ENCODE measurements at regions not wholly inside any gene's neighbourhood (a gene's known extent, or its start where the extent isn't known, plus 50 kb on each side); places are given as distances from the start of the nearest gene placed in this dataset.

DNA sequence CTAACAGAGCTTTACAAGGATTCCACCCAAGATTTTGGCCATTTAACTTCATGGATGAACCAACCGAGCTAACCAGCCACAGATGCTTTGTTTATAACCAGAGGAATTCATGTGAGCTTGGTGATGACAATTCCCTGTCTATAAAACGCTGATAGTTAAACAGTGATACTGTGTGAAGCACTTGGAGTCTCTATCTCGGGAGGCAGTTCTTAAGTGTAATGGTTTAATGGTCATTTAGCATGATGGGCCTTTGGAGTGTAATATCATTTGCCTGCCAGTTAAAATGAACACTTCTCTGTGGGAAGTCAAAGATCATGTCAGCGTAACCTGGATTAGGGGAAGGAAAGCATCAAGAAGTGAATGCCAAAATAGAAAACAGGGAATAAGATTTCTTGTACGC, 368.6 kb upstream of the THRB start:
- Mint-ChIP-seq H3K4me1 (no peaks in the 10 kb centered on the region), H3K27me3 (ENCODE audit: low read depth in 3 of 3) (peaks cover 0 to 5% (median 1%) of the 10 kb centered on the region in 3 donors), H3K9me3 (peaks cover 2 to 9% (median 6%) of the 10 kb centered on the region in 7 donors), H3K4me3 (no peak overlapping the region), H3K27ac (no peak overlapping the region), H3K36me3 (no peaks in the 10 kb centered on the region)
- DNase-seq: no peak
- WGBS (ENCODE audit: insufficient coverage): 81% methylated on average over 3 of the region's 5 CpGs
- H4K20me1 ChIP-seq (ENCODE audit: insufficient read depth, low read length): no peaks in the 10 kb centered on the region
- H3K4me1 ChIP-seq (ENCODE audit: control insufficient read depth in 1 of 2, insufficient read depth in 2 of 2, low read length in 2 of 2): no peaks in the 10 kb centered on the region
- H3K4me2 ChIP-seq (replicated peaks; ENCODE audit: extremely low read depth, low read length, poor library complexity, severe bottlenecking): no peak overlapping the region
- H3K9ac ChIP-seq (ENCODE audit: insufficient read depth, low read length, poor library complexity, severe bottlenecking): no peak overlapping the region
- H3K36me3 ChIP-seq (replicated peaks in 1 of 2; ENCODE audit: control insufficient read depth in 1 of 2, insufficient read depth in 2 of 2, low read length in 2 of 2): no peaks in the 10 kb centered on the region
- no peaks in the 10 kb centered on the region for H3K27me3 ChIP-seq (ENCODE audit: control insufficient read depth in 2 of 2, insufficient read depth in 2 of 2, low read length in 2 of 2)
- TF ChIP-seq, protein P1, sequence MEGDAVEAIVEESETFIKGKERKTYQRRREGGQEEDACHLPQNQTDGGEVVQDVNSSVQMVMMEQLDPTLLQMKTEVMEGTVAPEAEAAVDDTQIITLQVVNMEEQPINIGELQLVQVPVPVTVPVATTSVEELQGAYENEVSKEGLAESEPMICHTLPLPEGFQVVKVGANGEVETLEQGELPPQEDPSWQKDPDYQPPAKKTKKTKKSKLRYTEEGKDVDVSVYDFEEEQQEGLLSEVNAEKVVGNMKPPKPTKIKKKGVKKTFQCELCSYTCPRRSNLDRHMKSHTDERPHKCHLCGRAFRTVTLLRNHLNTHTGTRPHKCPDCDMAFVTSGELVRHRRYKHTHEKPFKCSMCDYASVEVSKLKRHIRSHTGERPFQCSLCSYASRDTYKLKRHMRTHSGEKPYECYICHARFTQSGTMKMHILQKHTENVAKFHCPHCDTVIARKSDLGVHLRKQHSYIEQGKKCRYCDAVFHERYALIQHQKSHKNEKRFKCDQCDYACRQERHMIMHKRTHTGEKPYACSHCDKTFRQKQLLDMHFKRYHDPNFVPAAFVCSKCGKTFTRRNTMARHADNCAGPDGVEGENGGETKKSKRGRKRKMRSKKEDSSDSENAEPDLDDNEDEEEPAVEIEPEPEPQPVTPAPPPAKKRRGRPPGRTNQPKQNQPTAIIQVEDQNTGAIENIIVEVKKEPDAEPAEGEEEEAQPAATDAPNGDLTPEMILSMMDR (IDR thresholded peaks at IDR 0.05): no peak
- H3K27ac ChIP-seq (ENCODE audit: low read depth in 1 of 2, low read length in 2 of 2): no peak overlapping the region
- no peak overlapping the region for H3K4me3 ChIP-seq (replicated peaks in 1 of 3; ENCODE audit: low read depth in 2 of 3, low read length in 3 of 3)
- no peak overlapping the region for H2AFZ ChIP-seq (ENCODE audit: insufficient read depth, low read depth, low read length, poor library complexity, severe bottlenecking)
- intact Hi-C loops (cut with micrococcal nuclease): no loop called here
- H3K9me3 ChIP-seq (replicated peaks in 1 of 2; ENCODE audit: control insufficient read depth in 1 of 2, insufficient read depth in 1 of 2, low read length in 2 of 2): peaks cover 0 to 10% of the 10 kb centered on the region in 2 donors
- H3K79me2 ChIP-seq (ENCODE audit: insufficient read depth, low read length): no peaks in the 10 kb centered on the region

DNA sequence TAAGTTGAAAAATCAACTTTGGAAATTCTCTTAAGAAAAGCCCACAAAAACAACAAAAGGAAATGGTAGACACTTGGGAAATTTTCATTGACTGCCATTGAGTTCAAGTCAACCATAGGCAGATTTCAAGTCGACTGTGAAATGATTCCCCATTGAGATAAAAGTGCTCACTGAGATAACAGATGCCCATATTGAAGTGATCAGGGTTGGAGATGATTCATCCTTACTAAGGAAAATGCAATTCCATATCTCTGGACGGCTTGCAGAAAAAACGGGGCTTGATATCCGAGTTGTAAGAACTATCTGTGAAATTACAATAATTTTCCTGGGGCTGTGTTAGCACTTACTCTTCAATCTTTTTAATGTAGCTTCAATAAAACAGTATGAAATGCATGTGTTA, 373.1 kb upstream of the THRB start:
- Mint-ChIP-seq H3K27ac (no peak overlapping the region), H3K9me3 (peaks cover 2 to 12% (median 6%) of the 10 kb centered on the region in 7 donors), H3K36me3 (no peaks in the 10 kb centered on the region), H3K4me3 (no peak overlapping the region), H3K4me1 (no peaks in the 10 kb centered on the region), H3K27me3 (ENCODE audit: low read depth in 3 of 3) (peaks cover 1 to 5% (median 1%) of the 10 kb centered on the region in 3 donors)
- H3K79me2 ChIP-seq (ENCODE audit: insufficient read depth, low read length): no peaks in the 10 kb centered on the region
- no peak overlapping the region for H3K4me3 ChIP-seq (replicated peaks in 1 of 3; ENCODE audit: low read depth in 2 of 3, low read length in 3 of 3)
- no peaks in the 10 kb centered on the region for H3K36me3 ChIP-seq (replicated peaks in 1 of 2; ENCODE audit: control insufficient read depth in 1 of 2, insufficient read depth in 2 of 2, low read length in 2 of 2)
- no peak overlapping the region for H3K9ac ChIP-seq (ENCODE audit: insufficient read depth, low read length, poor library complexity, severe bottlenecking)
- DNase-seq: no peak
- H3K4me1 ChIP-seq (ENCODE audit: control insufficient read depth in 1 of 2, insufficient read depth in 2 of 2, low read length in 2 of 2): no peaks in the 10 kb centered on the region
- peaks cover 0 to 10% of the 10 kb centered on the region in 2 donors for H3K9me3 ChIP-seq (replicated peaks in 1 of 2; ENCODE audit: control insufficient read depth in 1 of 2, insufficient read depth in 1 of 2, low read length in 2 of 2)
- H2AFZ ChIP-seq (ENCODE audit: insufficient read depth, low read depth, low read length, poor library complexity, severe bottlenecking): no peak overlapping the region
- H3K27me3 ChIP-seq (ENCODE audit: control insufficient read depth in 2 of 2, insufficient read depth in 2 of 2, low read length in 2 of 2): no peaks in the 10 kb centered on the region
- H3K27ac ChIP-seq (ENCODE audit: low read depth in 1 of 2, low read length in 2 of 2): no peak overlapping the region
- WGBS (ENCODE audit: insufficient coverage): no CpG with 5 or more reads among the region's 4 CpGs
- no peak overlapping the region for H3K4me2 ChIP-seq (replicated peaks; ENCODE audit: extremely low read depth, low read length, poor library complexity, severe bottlenecking)
- intact Hi-C loops (cut with micrococcal nuclease): no loop called here
- TF ChIP-seq, protein P1 (IDR thresholded peaks at IDR 0.05): no peak
- H4K20me1 ChIP-seq (ENCODE audit: insufficient read depth, low read length): no peaks in the 10 kb centered on the region

Measured in CD14-positive monocyte (primary cell).